Peyer's patch (tissue), 4 donors: ENCODE measurements at regions not wholly inside any gene's neighbourhood (a gene's known extent, or its start where the extent isn't known, plus 50 kb on each side); places are given as distances from the start of the nearest gene placed in this dataset.

ENCODE experiments used
- CTCF ChIP-seq, 6 experiments: fragments of 450-650 bp in 4 of 6; fragments of 200-600 bp in 2 of 6; sonication (generic) in 1 of 6; IDR thresholded peaks; one replicate each; pipeline ENCODE4 v1.5.1; 2017 to 2019; ENCODE audit warnings: antibody characterized with exemption in 6 of 6, mild to moderate bottlenecking in 3 of 6, moderate library complexity in 1 of 6
- POLR2A ChIP-seq, 2 donors: fragments of 450-650 bp; IDR thresholded peaks; one replicate each; pipeline ENCODE4 v1.5.1; 2017; ENCODE audit warnings: antibody characterized with exemption in 2 of 2, mild to moderate bottlenecking in 2 of 2, moderate library complexity in 2 of 2

GRCh38 chr12:62003226-62003625, 257.0 kb upstream of the USP15 start:
- TF ChIP-seq CTCF (IDR thresholded peaks at IDR 0.05) (no peak), POLR2A (IDR thresholded peaks at IDR 0.05) (no peak)
